Neural cell (in vitro differentiated cells): ENCODE measurements at regions not wholly inside any gene's neighbourhood (a gene's known extent, or its start where the extent isn't known, plus 50 kb on each side); places are given as distances from the start of the nearest gene placed in this dataset.

ENCODE experiments used
- H2AFZ ChIP-seq: fragments of 200-600, 300-800 bp; sonication (generic), shearing (Covaris generic); 2 replicates; pipeline ENCODE4 v1.6.0; 2014; ENCODE audit warnings: low read depth, mild to moderate bottlenecking, antibody characterized with exemption, low read length, moderate library complexity
- H3F3A ChIP-seq: fragments of 200-600 bp; shearing (Covaris generic); 2 replicates; pipeline ENCODE4 v1.6.1; 2016; ENCODE audit warnings: mild to moderate bottlenecking, moderate library complexity, mixed read lengths, antibody characterized with exemption, low read length; ENCODE audit not compliant: insufficient read depth, poor library complexity, severe bottlenecking
- H3K27ac ChIP-seq: fragments of 200-600, 300-800 bp; sonication (generic), shearing (Covaris generic); 2 replicates; pipeline ENCODE4 v1.5.1; 2014; ENCODE audit warnings: mild to moderate bottlenecking, low read length, moderate library complexity
- H3K27me3 ChIP-seq: fragments of 300-800, 200-600 bp; sonication (generic), shearing (Covaris generic); 2 replicates; pipeline ENCODE4 v1.6.0; 2014; ENCODE audit warnings: mild to moderate bottlenecking, low read depth, low read length, moderate library complexity; ENCODE audit not compliant: insufficient read depth
- H3K36me3 ChIP-seq: fragments of 300-800, 200-600 bp; sonication (generic), shearing (Covaris generic); 2 replicates; pipeline ENCODE4 v1.5.1; 2014; ENCODE audit warnings: mild to moderate bottlenecking, antibody characterized with exemption, low read length, moderate library complexity; ENCODE audit not compliant: insufficient read depth
- H3K4me2 ChIP-seq: fragments of 300-800, 200-600 bp; sonication (generic), shearing (Covaris generic); 2 replicates; pipeline ENCODE4 v1.6.0; 2014; ENCODE audit warnings: mild to moderate bottlenecking, low read length
- H3K4me3 ChIP-seq: fragments of 300-800, 200-600 bp; sonication (generic), shearing (Covaris generic); 2 replicates; pipeline ENCODE4 v1.5.1; 2014; ENCODE audit warnings: mild to moderate bottlenecking, low read length, moderate library complexity
- H3K79me2 ChIP-seq: fragments of 200-600 bp; shearing (Covaris generic); replicated peaks from 2 replicates; pipeline ENCODE4 v1.6.0; 2014; ENCODE audit warnings: mild to moderate bottlenecking, low read length, moderate library complexity; ENCODE audit not compliant: insufficient read depth
- H3K9ac ChIP-seq: fragments of 300-800, 200-600 bp; sonication (generic), shearing (Covaris generic); 2 replicates; pipeline ENCODE4 v1.6.1; 2016; ENCODE audit warnings: mild to moderate bottlenecking, low read length, mixed read lengths
- H3K9me2 ChIP-seq: fragments of 200-600 bp; shearing (Covaris generic); 2 replicates; pipeline ENCODE4 v1.6.1; 2016; ENCODE audit warnings: mild to moderate bottlenecking, low read length, mixed read lengths; ENCODE audit not compliant: insufficient read depth
- H3K9me3 ChIP-seq: fragments of 200-600, 300-800 bp; sonication (generic), shearing (Covaris generic); 2 replicates; pipeline ENCODE4 v1.6.1; 2016; ENCODE audit warnings: mild to moderate bottlenecking, mixed run types, low read length, moderate library complexity, mixed read lengths
- H4K20me1 ChIP-seq: fragments of 200-600 bp; shearing (Covaris generic); 2 replicates; pipeline ENCODE4 v1.6.1; 2016; ENCODE audit warnings: mild to moderate bottlenecking, mixed run types; ENCODE audit not compliant: insufficient read depth
- CTCF ChIP-seq: fragments of 450-650 bp; IDR thresholded peaks from 2 replicates; pipeline ENCODE4 v1.5.1; 2014; ENCODE audit warnings: antibody characterized with exemption, mild to moderate bottlenecking, moderate library complexity; ENCODE audit not compliant: poor library complexity, severe bottlenecking
- EP300 ChIP-seq: fragments of 450-650 bp; conservative IDR thresholded peaks from 2 replicates; pipeline ENCODE4 v1.6.1; 2014; ENCODE audit warnings: antibody characterized with exemption, mild to moderate bottlenecking, moderate library complexity; ENCODE audit not compliant: poor library complexity, severe bottlenecking
- EZH2 ChIP-seq: fragments of 200-600, 300-800 bp; shearing (Covaris generic), sonication (generic); IDR thresholded peaks from 2 replicates; pipeline ENCODE4 v1.6.1; 2014; ENCODE audit warnings: antibody characterized with exemption, low read length, borderline replicate concordance, mild to moderate bottlenecking; ENCODE audit not compliant: insufficient read depth, poor library complexity, severe bottlenecking
- MXI1 ChIP-seq: fragments of 450-650 bp; conservative IDR thresholded peaks from 2 replicates; pipeline ENCODE4 v1.6.1; 2014; ENCODE audit warnings: antibody characterized with exemption, mild to moderate bottlenecking; ENCODE audit not compliant: poor library complexity, severe bottlenecking
- RAD21 ChIP-seq: fragments of 450-650 bp; conservative IDR thresholded peaks from 2 replicates; pipeline ENCODE4 v1.6.1; 2014; ENCODE audit warnings: antibody characterized with exemption, mild to moderate bottlenecking, moderate library complexity
- SMC3 ChIP-seq: fragments of 450-650 bp; conservative IDR thresholded peaks from 2 replicates; pipeline ENCODE4 v1.6.1; 2014; ENCODE audit warnings: antibody characterized with exemption, mild to moderate bottlenecking, moderate library complexity; ENCODE audit not compliant: poor library complexity
- small RNA-seq, 3 experiments: library from RNA; depleted of rRNA; stranded (forward); fragments of <200 nt; gene quantifications; one replicate each; pipeline ENCODE3, GENCODE V24; 2012

DNA sequence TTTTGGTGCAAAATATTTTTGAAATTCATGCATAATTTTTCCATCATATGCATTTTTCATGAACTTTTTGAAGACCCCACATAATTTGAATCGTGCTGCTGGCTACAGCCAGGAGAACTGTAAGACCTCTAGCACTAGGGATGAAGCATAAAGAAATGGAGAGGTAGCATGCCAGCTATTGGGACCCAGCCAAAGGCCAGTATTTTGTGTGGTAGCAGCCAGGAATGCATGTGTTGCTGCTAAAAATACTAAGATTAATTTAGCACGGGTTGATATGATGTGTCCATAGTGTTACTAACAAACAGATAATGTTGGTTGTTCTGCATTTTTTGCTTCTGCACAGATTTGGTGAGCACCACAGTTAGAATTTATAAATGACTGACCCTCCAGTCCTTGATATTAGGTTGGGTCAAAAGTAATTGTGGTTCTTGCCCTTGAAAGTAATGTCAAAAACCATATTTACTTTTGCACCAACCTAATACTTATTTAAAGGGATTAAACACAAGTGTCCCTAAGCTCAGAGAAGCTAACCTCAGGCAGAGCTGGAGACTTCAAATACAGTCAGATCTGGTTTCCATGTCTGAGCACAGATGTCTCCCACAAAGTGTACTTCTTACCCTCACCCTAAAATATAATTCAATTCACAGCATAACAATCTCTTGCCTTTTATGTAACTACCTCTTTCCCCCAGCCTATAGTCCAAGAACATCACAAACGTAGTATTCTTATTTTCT, 54.1 kb upstream of the NPSR1 start:
- Histone ChIP-seq H2AFZ (no peak overlapping the region), H3K4me2 (no peak overlapping the region), H3K4me3 (no peak overlapping the region), H3K9me3 (no peaks in the 10 kb centered on the region), H3F3A (no peaks in the 10 kb centered on the region), H3K9me2 (no peaks in the 10 kb centered on the region), H3K79me2 (no peaks in the 10 kb centered on the region), H3K36me3 (no peaks in the 10 kb centered on the region), H3K27ac (no peak overlapping the region), H3K9ac (no peak overlapping the region), H3K27me3 (no peaks in the 10 kb centered on the region), H4K20me1 (no peaks in the 10 kb centered on the region)
- TF ChIP-seq RAD21 (no peak), SMC3 (no peak), EP300 (no peak), MXI1 (no peak), CTCF (no peak), EZH2 (no peak)

Small RNAs in the stretch of these regions (small RNA-seq; reads per million reads assigned to genes)
- gene RNU6-438P = 0 reads per million in 3 experiments
